Esophagus (tissue), 2 donors: ENCODE measurements at regions not wholly inside any gene's neighbourhood (a gene's known extent, or its start where the extent isn't known, plus 50 kb on each side); places are given as distances from the start of the nearest gene placed in this dataset.

Experiments used
- H3K27ac ChIP-seq, 2 donors: one replicate each; pipeline ENCODE4 v1.5.1; 2013; ENCODE audit warnings: low read depth in 2 of 2, mild to moderate bottlenecking in 2 of 2, inconsistent platforms in 1 of 2, low read length in 1 of 2, moderate library complexity in 1 of 2
- H3K27me3 ChIP-seq, 2 donors: one replicate each; pipeline ENCODE4 v1.6.1; 2013; ENCODE audit warnings: low read length in 2 of 2, control low read depth in 1 of 2, mild to moderate bottlenecking in 1 of 2; ENCODE audit not compliant: insufficient read depth in 2 of 2, control insufficient read depth in 1 of 2
- H3K36me3 ChIP-seq, 2 donors: one replicate each; pipeline ENCODE4 v1.6.1; 2013; ENCODE audit warnings: low read length in 1 of 2; ENCODE audit not compliant: control insufficient read depth in 2 of 2, insufficient read depth in 2 of 2
- H3K4me1 ChIP-seq, 2 donors: one replicate each; pipeline ENCODE4 v1.6.1; 2013; ENCODE audit warnings: low read length in 1 of 2; ENCODE audit not compliant: control insufficient read depth in 2 of 2, insufficient read depth in 2 of 2
- H3K4me3 ChIP-seq, 2 donors: one replicate each; pipeline ENCODE4 v1.5.1; 2013; ENCODE audit warnings: low read length in 2 of 2, mild to moderate bottlenecking in 2 of 2, low read depth in 1 of 2, moderate library complexity in 1 of 2
- H3K9me3 ChIP-seq, 2 donors: one replicate each; pipeline ENCODE4 v1.6.1; 2013; ENCODE audit warnings: mild to moderate bottlenecking in 2 of 2, low read depth in 1 of 2, low read length in 1 of 2, moderate library complexity in 1 of 2; ENCODE audit not compliant: control insufficient read depth in 2 of 2, insufficient read depth in 1 of 2
- WGBS, 2 donors: extraction: QIAGEN DNeasy Blood & Tissue Kit; methylation state at CpG; one replicate each; pipeline ENCODE4 v1.1.7; 2013; 5-methylcytosine and 5-hydroxymethylcytosine counted together
- donor health status: healthy with polysubstance abuse.
- donor health status: Bipolar disorder and iron deficiency.

DNA sequence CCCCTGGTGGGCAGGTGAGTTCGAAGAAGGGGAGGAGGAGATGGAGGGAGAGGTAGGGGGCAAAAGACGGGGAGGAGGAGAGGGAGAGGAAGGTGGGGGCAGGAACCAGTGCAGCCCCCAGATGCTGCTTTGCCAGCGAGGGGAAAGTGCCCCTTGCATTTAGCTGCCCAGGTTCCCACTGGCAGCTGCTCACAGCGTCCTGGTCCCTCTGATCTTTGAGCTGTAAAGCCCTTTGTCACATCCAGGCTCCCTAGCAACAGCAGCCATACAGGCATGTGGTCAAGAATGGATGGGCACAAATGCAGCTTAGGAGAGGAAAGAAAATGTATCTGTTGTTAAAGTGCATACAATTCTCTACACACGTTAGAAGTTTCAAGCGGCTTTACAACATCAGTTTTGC is 160.9 kb downstream of the CD83 start:
- Histone ChIP-seq H3K27me3 (no peaks in the 10 kb centered on the region), H3K9me3 (no peaks in the 10 kb centered on the region), H3K27ac (no peak overlapping the region), H3K4me3 (no peak overlapping the region), H3K4me1 (peaks cover 8 to 23% of the 10 kb centered on the region in 2 donors), H3K36me3 (no peaks in the 10 kb centered on the region)
- 90 to 92% methylated on average over 6 of the region's 6 CpGs for WGBS, 2 donors

DNA sequence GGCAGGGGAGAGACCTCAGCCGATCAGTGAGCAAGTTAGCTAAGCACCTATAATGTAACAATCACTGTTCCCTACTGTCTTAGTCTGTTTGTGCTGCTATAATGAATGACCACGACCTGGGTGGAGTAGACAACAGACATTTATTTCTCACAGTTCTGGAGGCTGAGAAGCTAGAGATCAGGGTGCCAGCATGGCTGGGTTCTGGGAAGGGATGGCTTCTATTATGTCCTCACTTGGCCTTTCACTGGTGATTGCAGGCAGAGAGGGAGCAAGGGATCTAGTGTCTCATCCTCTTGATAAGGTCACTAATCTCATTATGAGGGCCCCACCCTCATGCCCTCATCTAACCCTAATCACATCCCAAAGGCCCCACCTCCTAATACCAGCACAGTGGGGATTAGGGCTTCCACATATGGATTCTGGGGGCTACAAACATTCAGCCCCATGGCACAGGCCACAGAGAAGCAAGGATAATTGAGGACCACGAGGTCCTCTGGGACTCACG is 162.5 kb downstream of the CD83 start:
- peaks cover 8 to 16% of the 10 kb centered on the region in 2 donors for H3K4me1 ChIP-seq
- H3K36me3 ChIP-seq = no peaks in the 10 kb centered on the region
- H3K27me3 ChIP-seq = no peaks in the 10 kb centered on the region
- no peaks in the 10 kb centered on the region for H3K9me3 ChIP-seq
- WGBS, 2 donors = 89 to 94% methylated on average over 4 of the region's 4 CpGs
- no peak overlapping the region for H3K27ac ChIP-seq
- H3K4me3 ChIP-seq = no peak overlapping the region

DNA sequence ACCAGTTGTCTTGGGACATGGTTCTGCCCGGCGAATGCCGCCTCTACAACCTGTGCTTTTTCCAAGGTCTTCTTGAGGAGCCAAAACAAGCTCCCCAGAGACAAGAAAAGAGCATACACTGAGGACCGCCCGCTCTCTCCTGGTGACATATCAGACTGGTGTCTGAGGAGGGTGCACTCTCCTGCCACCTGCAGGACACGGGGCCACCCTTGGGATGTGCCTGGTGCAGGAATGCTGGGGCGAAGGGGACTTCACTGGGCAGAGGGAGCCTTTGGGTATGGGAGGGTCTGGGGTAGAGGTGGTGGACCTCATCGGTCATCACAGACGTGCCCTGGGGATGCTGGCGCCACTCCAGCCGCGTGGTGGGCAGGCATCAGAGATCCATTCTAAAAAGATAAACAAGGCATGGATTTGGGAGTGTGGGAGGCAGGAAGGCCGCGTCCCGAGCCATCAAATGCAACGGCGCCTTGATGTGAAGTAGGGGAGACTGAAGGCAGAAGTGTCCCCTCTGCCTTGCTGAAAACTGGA is 163.3 kb downstream of the CD83 start:
- H3K4me3 ChIP-seq = no peak overlapping the region
- H3K36me3 ChIP-seq = no peaks in the 10 kb centered on the region
- H3K27ac ChIP-seq = no peak overlapping the region
- 96% methylated on average over 17 of the region's 17 CpGs for WGBS, 2 donors
- peaks cover 3 to 9% of the 10 kb centered on the region in 2 donors for H3K4me1 ChIP-seq
- no peaks in the 10 kb centered on the region for H3K9me3 ChIP-seq
- no peaks in the 10 kb centered on the region for H3K27me3 ChIP-seq

DNA sequence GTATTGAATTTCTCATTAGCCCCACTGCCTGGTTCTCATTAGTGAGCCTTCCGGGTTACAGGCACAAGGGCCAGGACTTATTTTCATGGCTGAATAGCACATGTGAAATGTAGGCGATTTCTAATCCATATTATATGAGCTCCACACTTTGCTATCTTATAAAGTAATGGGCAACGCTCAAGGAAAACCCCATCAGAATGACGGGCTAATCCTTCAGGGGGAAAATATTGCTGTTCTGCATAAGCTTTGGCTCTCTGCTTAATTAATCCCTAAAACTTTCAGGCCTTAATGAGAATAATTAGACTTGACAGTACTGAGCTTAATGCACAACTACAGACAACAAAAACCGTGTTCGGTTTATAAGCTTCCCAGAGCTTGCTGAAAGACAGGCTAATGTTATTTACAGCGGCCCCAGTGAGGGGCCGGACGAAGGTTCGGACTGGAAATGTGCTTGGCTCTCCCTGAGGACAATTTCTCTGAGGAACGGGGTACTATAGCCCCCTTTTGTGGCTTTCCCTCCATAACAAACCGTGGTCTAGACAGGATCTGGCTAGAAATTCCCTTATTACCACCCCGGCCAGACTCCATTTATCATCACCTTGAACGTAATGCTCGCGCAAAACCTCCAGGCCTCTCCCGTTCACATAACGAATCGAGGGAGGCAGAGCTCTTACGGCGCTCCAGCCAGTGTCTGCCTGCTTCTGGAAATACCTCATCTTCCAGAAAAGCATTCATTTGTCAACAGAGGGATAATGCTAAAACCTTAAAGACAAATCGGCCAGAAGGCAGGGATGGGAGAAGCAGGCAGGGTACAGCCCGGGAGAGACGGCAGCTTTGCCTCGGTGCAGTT is 164.5 kb downstream of the CD83 start:
- H3K9me3 ChIP-seq = no peaks in the 10 kb centered on the region
- no peak overlapping the region for H3K27ac ChIP-seq
- no peak overlapping the region for H3K4me3 ChIP-seq
- WGBS, 2 donors = 93% methylated on average over 25 of the region's 25 CpGs
- no peaks in the 10 kb centered on the region for H3K27me3 ChIP-seq
- H3K36me3 ChIP-seq = no peaks in the 10 kb centered on the region
- H3K4me1 ChIP-seq = no peaks in the 10 kb centered on the region

DNA sequence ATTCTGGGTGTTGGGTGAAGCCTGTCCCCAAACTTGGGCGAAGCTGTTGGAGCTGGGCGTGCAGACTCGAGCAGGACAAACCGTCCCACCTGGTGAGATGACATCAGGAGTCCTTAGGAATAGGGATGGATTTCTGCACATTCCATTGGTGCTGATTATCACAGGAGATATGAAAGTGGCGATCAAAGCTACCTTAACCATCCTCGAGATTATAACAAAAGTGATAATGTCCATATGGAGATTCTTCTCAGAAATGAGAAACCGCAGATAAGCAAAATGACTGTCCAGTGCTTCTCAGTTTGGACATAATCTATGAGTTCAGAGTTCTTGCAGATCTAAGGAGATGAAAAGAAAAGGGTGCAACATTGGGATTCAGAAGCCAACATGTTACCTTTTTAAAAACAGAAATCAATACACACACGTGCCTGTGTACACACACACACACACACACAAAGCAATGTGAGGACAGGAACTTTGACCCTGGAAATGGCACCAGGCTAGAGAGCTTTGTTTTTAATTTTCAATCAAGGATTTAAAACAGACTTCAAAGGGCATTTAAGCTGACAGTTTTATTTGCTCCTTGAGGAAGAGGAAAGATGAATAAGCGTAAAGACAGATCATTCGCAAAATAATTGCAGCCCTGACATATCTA is 165.4 kb downstream of the CD83 start:
- Histone ChIP-seq H3K27me3 (no peaks in the 10 kb centered on the region), H3K36me3 (no peaks in the 10 kb centered on the region), H3K4me1 (no peaks in the 10 kb centered on the region), H3K27ac (no peak overlapping the region), H3K4me3 (no peak overlapping the region), H3K9me3 (no peaks in the 10 kb centered on the region)
- 82 to 90% methylated on average over 10 of the region's 10 CpGs for WGBS, 2 donors

DNA sequence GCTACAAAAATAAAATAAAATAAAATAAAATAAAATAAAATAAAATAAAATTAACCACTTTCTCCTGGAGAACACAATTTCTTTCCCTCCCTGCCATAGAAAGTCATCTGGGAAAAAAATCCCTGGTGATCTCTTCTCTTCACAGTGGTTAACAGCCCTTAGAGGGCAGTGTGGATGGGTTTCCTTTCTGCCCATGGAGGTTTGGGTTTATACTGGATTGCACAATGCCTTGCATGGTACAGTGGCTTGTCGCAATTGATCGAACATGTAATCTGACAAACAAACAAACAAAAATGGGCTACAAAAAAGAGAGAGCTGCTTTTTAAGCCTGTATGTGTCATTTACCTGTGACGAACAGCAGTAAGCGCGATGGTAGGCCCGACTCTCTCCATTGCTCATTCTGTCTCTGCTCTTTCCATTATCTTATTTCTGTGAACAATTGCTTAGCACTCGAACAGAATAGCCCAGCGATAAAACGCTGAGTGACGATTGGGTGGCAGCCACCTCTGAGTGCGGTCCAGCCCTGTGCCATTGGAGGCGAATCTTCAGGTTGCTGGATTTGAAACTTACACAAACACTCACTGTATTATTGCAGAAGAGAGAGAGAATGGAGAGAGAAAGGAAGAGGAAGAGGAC is 166.1 kb downstream of the CD83 start:
- no peak overlapping the region for H3K27ac ChIP-seq
- 89 to 93% methylated on average over 12 of the region's 12 CpGs for WGBS, 2 donors
- H3K36me3 ChIP-seq = no peaks in the 10 kb centered on the region
- H3K27me3 ChIP-seq = no peaks in the 10 kb centered on the region
- H3K4me1 ChIP-seq = no peaks in the 10 kb centered on the region
- no peaks in the 10 kb centered on the region for H3K9me3 ChIP-seq
- no peak overlapping the region for H3K4me3 ChIP-seq

DNA sequence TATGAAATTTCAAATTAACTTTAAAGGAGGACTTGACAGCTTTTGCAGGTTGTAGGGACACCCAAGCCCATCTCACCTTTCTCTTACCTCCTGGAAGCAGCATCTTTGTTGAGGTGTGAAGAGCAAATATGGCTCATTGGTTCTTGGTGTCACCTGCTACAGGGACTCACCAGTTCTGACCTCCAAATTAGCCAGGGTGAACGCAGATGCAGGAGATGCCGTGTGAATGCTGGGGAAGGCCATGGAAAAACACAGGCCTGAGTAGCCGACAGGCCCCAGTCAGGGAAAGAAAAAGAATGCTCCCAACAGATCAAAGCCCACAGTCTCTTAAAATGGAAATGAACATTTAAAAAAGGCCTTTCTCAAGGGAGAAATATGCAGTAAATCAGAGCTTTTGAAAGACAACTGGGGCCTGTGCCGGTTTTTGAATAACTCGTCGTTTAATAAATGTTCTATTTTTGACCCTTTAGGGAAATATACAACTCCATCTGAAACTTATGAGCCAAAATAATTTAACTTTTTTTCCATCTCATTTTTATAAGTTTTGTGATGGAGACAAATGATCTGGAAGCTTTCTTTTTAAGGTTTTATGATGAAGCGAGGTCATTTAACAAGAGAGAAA is 167.5 kb downstream of the CD83 start:
- Histone ChIP-seq H3K27ac (peak overlapping the region in 1 of 2 donors; percentile 3), H3K27me3 (no peaks in the 10 kb centered on the region), H3K4me1 (no peaks in the 10 kb centered on the region), H3K4me3 (no peak overlapping the region), H3K9me3 (no peaks in the 10 kb centered on the region), H3K36me3 (no peaks in the 10 kb centered on the region)
- 85 to 89% methylated on average over 7 of the region's 7 CpGs for WGBS, 2 donors

DNA sequence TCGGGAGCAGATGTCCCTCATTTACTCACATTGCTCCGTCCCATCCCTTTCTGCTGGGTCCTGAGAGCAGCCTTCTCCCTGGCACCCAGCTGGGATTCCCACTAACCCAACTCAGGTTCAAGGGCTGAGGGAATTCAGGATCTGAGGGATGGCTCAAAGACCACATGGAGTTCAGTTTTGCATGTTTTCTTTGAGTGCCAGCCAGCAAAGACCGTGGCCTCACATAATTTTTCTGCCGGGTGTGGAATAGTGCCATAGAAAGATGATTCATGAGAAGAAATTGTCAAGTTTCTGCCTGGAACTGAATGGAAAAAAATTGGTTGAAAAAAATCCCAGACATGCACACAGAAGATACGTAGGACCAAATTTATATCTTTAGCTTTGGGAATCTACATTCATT is 168.6 kb downstream of the CD83 start:
- Histone ChIP-seq H3K27me3 (no peaks in the 10 kb centered on the region), H3K4me3 (no peak overlapping the region), H3K36me3 (no peaks in the 10 kb centered on the region), H3K27ac (no peak overlapping the region), H3K9me3 (no peaks in the 10 kb centered on the region), H3K4me1 (no peaks in the 10 kb centered on the region)
- 33 to 51% methylated on average over 5 of the region's 5 CpGs for WGBS, 2 donors
